Cardiac muscle cell (in vitro differentiated cells and primary cell): ENCODE measurements at regions not wholly inside any gene's neighbourhood (a gene's known extent, or its start where the extent isn't known, plus 50 kb on each side); places are given as distances from the start of the nearest gene placed in this dataset.

ENCODE experiments used
- DNase-seq, 2 donors: peaks; one replicate each; pipeline versions ENCODE4 v3.0.0 to v3.0.0-alpha.2; 2010 to 2017; ENCODE audit warnings: low read depth in 1 of 2, low spot score in 1 of 2
- H3K27ac ChIP-seq: fragments of 200-600 bp; sonication (generic); 2 replicates; pipeline ENCODE4 v1.5.1; 2016
- H3K27me3 ChIP-seq: fragments of 200-600 bp; sonication (generic); 2 replicates; pipeline ENCODE4 v1.6.0; 2016; ENCODE audit warnings: control low read depth
- H3K36me3 ChIP-seq: fragments of 200-600 bp; sonication (generic); 2 replicates; pipeline ENCODE4 v1.5.1; 2016; ENCODE audit warnings: control low read depth
- H3K4me1 ChIP-seq: fragments of 200-600 bp; sonication (generic); 2 replicates; pipeline ENCODE4 v1.8.1; 2017; ENCODE audit warnings: low read depth, mild to moderate bottlenecking, mixed run types
- H3K4me3 ChIP-seq: fragments of 200-600 bp; sonication (generic); 2 replicates; pipeline ENCODE4 v1.5.1; 2016; ENCODE audit warnings: mild to moderate bottlenecking
- H3K9me3 ChIP-seq: fragments of 200-600 bp; sonication (generic); 2 replicates; pipeline ENCODE4 v1.5.1; 2017; ENCODE audit warnings: low read depth, mild to moderate bottlenecking, control low read depth
- CTCF ChIP-seq: IDR thresholded peaks from 2 replicates; pipeline ENCODE4 v1.5.1; 2012; ENCODE audit warnings: low read depth, mild to moderate bottlenecking, low read length

GRCh38 chr11:113556036-113556435 is 80.8 kb upstream of the DRD2 start:
- no peak overlapping the region for H3K4me3 ChIP-seq
- no peaks in the 10 kb centered on the region for H3K27me3 ChIP-seq
- TF ChIP-seq CTCF: no peak
- H3K9me3 ChIP-seq: no peaks in the 10 kb centered on the region
- H3K27ac ChIP-seq: no peak overlapping the region
- H3K36me3 ChIP-seq: no peaks in the 10 kb centered on the region
- peak in 1 of 2 donors; percentile 5 for DNase-seq
- H3K4me1 ChIP-seq: no peaks in the 10 kb centered on the region

GRCh38 chr11:113555071-113555619 is 79.9 kb upstream of the DRD2 start:
- Histone ChIP-seq H3K27me3 (no peaks in the 10 kb centered on the region), H3K27ac (no peak overlapping the region), H3K4me3 (no peak overlapping the region), H3K4me1 (no peaks in the 10 kb centered on the region), H3K9me3 (no peaks in the 10 kb centered on the region), H3K36me3 (no peaks in the 10 kb centered on the region)
- DNase-seq: peak in 1 of 2 donors; percentile 9
- TF ChIP-seq CTCF: no peak

- TF ChIP-seq CTCF: no peak
- Histone ChIP-seq H3K4me1 (no peaks in the 10 kb centered on the region), H3K36me3 (no peaks in the 10 kb centered on the region), H3K4me3 (no peak overlapping the region), H3K27ac (no peak overlapping the region), H3K27me3 (no peaks in the 10 kb centered on the region), H3K9me3 (no peaks in the 10 kb centered on the region)
- no peak for DNase-seq
Measured at GRCh38 chr11:113554526-113554925, 79.3 kb upstream of the DRD2 start.

- no peaks in the 10 kb centered on the region for H3K4me1 ChIP-seq
- H3K4me3 ChIP-seq: no peak overlapping the region
- H3K27ac ChIP-seq: no peak overlapping the region
- DNase-seq: peak in 1 of 2 donors; percentile 26
- no peaks in the 10 kb centered on the region for H3K36me3 ChIP-seq
- H3K9me3 ChIP-seq: no peaks in the 10 kb centered on the region
- H3K27me3 ChIP-seq: no peaks in the 10 kb centered on the region
- peak; percentile 8 for TF ChIP-seq CTCF
Measured at GRCh38 chr11:113553915-113554314, 78.7 kb upstream of the DRD2 start.

- no peaks in the 10 kb centered on the region for H3K27me3 ChIP-seq
- H3K9me3 ChIP-seq: no peaks in the 10 kb centered on the region
- no peaks in the 10 kb centered on the region for H3K4me1 ChIP-seq
- no peak overlapping the region for H3K27ac ChIP-seq
- no peaks in the 10 kb centered on the region for H3K36me3 ChIP-seq
- no peak overlapping the region for H3K4me3 ChIP-seq
- peak in 1 of 2 donors; percentile 98 for DNase-seq
- no peak for TF ChIP-seq CTCF
Measured at GRCh38 chr11:113553235-113553634, 78.0 kb upstream of the DRD2 start.

GRCh38 chr11:113552271-113552670 is 77.1 kb upstream of the DRD2 start:
- H3K27me3 ChIP-seq: no peaks in the 10 kb centered on the region
- TF ChIP-seq CTCF: no peak
- no peaks in the 10 kb centered on the region for H3K9me3 ChIP-seq
- H3K36me3 ChIP-seq: no peaks in the 10 kb centered on the region
- no peak overlapping the region for H3K27ac ChIP-seq
- no peak for DNase-seq
- no peak overlapping the region for H3K4me3 ChIP-seq
- no peaks in the 10 kb centered on the region for H3K4me1 ChIP-seq
